GM19035 (cell line): ENCODE measurements at regions not wholly inside any gene's neighbourhood (a gene's known extent, or its start where the extent isn't known, plus 50 kb on each side); places are given as distances from the start of the nearest gene placed in this dataset.

Source experiments
- ATAC-seq: cut with Tn5 transposase; IDR thresholded peaks from one replicate; pipeline ENCODE4 v1.9.1; 2021; ENCODE audit not compliant: unreplicated experiment

DNA sequence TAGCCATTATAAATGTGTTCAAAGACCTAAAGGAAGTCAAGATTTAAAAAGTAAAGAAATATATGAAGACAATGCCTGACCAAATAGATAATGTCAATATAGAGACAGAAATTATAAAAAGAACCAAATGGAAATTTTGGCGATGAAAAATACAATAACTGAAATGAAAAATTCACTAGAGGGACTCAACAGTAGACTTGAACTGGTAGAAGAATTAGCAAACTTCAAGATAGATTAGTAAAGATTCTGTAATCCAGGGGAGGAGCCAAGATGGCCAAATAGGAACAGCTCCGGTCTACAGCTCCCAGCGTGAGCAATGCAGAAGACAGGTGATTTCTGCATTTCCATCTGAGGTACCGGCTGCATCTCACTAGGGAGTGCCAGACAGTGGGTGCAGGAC lies 433.2 kb downstream of the HINT1 start:
- ATAC-seq, result no peak

DNA sequence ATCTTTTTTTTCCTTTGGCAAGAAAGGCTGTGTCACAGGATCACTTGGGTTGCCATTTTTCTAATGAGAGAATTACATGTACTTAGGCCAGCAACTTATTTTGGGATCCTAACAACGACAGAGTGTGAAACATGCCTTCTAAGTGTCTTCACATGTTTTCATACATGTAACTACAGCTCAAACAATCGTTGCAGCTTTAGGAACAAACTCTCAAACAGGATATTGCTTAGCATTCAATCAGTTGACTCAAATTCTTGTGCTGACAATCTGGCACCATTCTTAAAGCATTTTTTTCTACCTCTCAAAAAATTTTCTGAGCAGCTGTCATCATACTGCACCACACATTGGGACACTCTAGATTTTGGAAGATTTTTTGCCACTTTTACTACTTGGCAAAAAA lies 435.5 kb downstream of the HINT1 start:
- ATAC-seq, result no peak

GRCh38 chr5:130727830-130728229 lies 437.2 kb downstream of the HINT1 start:
- no peak for ATAC-seq

GRCh38 chr5:130724658-130725057 lies 440.4 kb downstream of the HINT1 start:
- no peak for ATAC-seq

DNA sequence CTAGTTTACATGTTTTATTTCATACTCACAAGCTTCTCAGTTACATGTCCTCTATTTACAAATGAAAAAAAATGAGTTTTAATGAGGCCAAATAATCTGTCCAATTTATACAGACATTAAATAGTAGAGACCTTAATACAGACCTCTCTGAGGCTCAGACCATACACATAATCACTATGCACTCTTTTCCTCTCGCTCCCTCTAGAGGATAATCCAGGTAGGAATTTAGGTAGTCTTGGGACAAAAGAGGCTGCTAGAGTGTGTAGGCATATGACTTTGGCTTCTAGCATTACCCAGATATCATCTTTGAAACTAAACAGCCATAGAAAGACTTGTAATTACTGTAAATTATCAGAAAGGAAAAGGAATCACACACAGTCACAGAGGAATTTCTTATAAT lies 444.7 kb downstream of the HINT1 start:
- no peak for ATAC-seq

DNA sequence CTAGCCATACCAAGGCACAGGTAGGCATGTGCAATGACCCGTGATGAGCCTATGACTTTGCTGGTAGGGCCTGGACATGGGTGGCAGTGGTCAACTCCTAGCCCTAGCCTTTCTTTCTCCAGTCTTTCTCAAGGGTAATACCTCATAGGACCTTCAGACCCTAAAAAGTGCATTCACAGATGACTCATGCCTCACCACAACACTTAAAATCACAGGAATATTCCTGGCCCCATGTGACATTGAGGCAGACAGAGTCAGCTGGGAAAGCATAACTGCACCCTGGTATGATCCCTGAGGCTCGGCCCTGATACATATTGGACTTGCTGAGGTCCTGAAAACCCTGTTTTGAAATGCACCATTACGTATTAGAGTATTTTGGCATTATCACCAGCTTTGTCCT lies 449.5 kb downstream of the HINT1 start:
- ATAC-seq, result no peak

DNA sequence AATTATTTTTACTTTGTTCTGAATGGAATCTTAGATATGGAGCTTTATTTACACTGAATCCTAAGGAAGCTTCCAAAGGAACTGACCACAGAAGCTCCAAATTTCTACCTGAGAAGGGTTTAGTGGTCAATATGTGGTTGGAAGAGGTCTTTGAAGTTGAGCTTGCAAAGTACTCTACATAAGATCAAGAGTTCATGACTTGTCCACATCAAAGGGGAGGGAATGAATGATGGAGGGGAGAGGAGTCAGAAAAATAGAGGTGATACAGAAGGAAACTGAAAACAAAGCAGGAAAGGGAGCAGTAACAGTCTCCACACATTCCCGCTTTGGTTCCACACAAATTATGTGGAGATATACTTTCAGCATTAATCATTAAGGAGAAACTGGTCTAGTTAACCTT lies 450.9 kb downstream of the HINT1 start:
- ATAC-seq, result no peak

DNA sequence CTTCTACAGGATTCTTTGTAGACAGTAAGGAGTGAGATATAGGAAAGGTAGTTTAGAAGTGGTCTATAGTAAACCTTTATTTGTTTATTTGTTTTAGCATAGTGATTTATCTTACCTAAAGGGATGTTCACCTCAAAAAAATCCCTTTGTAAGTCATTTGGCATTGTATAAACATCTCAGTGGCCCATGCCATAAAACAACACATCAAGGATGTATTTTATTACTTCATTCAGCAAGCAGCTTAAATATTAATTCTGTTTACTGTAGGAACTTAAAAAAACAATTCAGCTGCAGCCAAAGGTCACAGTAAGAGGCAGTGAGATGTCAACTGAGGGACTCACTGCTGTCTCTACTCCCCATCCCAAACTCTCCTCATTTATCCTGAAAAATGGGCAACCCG lies 452.7 kb downstream of the HINT1 start:
- no peak for ATAC-seq

- no peak for ATAC-seq
These were observed 454.5 kb downstream of the HINT1 start for GRCh38 chr5:130710596-130710995.

DNA sequence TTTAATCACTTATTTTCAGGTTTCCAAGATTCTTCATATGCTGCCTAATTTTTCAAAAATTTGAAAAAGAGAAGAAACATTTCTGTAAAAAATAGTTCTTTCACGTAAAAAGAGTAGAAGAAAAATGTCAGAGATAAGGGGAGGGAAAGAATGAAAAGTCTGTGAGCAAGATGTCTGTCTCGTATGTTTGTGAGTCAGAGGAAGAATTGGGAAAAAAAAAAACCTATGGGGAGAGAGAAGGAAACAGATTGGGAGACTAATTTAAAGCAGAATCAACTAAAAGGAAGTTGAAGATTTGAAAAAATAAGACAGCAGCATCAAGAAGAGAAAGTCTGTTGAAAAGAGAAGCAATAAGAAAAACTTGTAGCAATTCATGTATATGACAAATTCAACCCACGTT lies 456.3 kb downstream of the HINT1 start:
- no peak for ATAC-seq

- no peak for ATAC-seq
These were observed 458.4 kb downstream of the HINT1 start for GRCh38 chr5:130706696-130707095.

DNA sequence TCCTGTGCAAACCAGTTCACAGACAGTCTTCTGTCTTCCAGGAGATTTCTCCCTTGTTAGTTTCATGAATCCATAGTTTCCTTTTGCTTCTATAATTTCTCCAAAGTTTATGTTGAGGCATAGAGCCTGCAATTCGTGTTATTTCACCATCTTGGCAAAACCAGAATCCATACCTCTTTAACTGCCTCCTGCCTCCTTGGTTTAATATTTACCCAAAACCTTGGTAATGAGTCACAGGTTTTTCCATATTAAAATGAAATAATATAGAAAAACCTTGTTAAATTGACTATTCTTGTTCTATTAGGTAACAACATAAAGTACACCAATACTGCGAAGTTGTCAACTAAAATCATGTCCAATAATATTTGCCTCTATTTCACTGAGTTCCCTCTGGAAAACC lies 459.7 kb downstream of the HINT1 start:
- ATAC-seq, result no peak

- no peak for ATAC-seq
These were observed 471.5 kb downstream of the HINT1 start for GRCh38 chr5:130693509-130693908.

GRCh38 chr5:130692770-130693169 lies 472.3 kb downstream of the HINT1 start:
- no peak for ATAC-seq

DNA sequence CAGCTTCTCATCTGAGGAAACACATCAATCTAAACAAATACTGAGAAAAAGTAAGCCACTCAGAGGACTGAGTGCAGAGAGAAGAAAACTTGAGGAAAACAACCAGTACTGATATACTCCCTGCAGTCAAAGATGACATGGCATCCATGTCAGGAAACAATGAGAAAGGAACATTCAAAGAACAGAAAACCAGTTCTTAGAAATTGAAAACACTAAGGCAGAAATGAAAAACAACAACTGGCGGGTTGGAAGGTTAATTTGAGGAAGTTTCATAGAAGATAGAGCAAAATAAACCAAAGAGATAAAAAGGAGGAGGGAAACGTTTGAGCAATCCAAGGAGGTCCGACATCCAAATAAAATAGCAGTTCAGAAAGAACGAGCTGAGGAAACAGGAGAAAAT lies 475.2 kb downstream of the HINT1 start:
- ATAC-seq, result no peak

DNA sequence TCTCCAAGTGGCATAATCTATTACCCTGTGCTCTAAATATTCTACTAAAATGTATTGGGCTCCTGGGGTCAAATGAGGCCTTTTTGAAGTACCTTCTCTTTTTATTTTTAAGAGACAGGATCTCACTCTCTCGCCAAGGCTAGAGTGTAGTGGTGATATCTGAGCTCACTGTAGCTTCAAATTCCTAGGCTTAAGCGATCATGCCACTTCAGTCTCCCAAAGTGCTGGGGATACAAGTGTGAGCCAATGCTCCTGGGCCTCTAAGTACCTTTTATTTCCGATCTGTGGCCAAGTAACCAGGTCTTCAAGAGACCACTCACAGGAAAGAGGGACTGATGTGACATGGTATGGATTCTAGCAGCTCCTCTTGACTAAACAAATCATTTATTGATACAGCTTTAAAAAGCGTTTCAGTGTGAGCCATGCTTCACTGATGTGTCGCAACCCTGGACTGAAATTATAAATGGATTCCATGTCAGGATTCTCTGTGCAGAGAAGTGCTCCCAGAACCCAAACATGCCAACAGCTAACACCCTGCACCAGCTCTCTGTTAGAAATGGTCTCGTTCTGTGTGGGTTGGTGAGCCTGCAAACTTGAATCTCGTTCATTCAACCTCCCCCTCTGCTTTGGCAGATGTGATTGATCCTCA lies 477.8 kb downstream of the HINT1 start:
- ATAC-seq, result no peak

DNA sequence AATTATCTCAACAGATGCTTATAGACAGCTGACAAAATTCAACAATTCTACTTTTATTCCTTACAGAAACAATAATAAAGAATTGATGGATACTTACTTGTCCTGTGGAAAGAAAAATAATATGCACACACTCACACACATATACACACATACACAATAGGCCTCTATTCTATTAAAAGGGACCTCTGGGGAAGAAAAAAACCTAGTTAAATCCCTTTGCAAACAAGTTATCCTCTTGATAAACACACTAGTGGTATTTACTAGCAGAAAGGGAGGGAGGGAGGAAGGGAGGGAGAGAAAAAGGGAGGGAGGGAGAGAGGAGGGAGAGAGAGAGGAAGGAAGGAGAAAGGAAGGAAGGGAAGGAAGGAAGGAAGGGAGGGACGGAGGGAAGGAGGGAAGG lies 486.4 kb downstream of the HINT1 start:
- no peak for ATAC-seq

DNA sequence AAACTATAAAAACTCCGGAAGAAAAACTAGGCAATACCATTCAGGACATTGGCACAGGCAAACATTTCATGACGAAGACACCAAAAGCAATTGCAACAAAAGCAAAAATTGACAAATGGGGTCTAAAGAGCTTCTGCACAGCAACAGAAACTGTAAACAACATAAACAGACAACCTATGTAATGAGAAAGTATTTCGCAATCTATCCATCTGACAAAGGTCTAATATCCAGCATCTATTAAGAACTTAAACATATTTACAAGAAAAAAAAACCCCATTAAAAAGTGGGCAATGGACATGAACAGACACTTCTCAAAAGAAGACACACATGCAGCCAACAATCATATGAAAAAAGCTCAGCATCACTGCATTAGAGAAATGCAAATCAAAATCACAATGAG lies 498.6 kb downstream of the HINT1 start:
- ATAC-seq, result no peak

- ATAC-seq, result no peak
These were observed 512.9 kb downstream of the HINT1 start for GRCh38 chr5:130652176-130652575.

GRCh38 chr5:130651440-130651839 lies 513.6 kb downstream of the HINT1 start:
- no peak for ATAC-seq

GRCh38 chr5:130643321-130643720 lies 521.7 kb downstream of the HINT1 start:
- ATAC-seq, result no peak

GRCh38 chr5:130642461-130642860 lies 522.6 kb downstream of the HINT1 start:
- ATAC-seq, result no peak

DNA sequence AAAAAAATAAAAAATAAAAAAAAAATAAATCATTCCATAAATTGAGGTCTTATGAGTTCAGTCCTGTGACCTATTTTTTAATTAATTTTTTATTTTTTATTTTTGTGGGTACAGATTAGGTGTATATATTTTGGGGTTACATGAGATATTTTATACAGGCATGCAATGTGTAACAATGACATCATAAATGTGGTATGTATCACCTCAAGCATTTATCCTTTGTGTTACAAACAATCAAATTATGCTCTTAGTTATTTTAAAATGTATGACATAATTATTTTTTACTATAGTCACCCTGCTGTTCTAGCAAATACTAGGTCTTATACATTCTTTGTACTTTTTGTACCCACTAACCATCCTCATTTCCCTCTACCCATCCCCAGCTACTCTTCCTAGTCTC lies 537.9 kb downstream of the HINT1 start:
- no peak for ATAC-seq

DNA sequence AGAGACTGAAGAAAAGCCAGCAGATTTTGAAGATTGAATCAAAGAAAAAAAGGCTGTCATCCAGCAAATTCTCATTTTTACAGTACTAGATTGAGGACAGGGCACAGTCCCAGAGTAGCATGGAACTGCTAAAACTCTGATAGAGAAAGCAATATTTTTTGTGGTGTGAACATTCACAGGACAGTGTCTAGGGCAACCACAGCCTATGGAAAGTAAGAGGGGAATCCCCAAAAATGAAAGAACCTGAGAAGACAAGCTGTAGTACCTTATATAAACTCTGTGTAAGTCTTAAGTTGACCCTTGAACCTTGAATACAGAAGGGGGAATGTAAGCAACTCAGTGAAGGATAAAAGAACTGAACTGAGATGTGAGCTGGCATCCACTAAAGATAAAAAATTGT lies 540.3 kb downstream of the HINT1 start:
- no peak for ATAC-seq
